SK-N-MC (cell line): ENCODE measurements at regions not wholly inside any gene's neighbourhood (a gene's known extent, or its start where the extent isn't known, plus 50 kb on each side); places are given as distances from the start of the nearest gene placed in this dataset.
"Not testable (repeated sequence)": the region's sequence is repeated elsewhere in the genome, so short reads cannot be mapped to it uniquely, and the experiment has no call there.

Experiments used
- EZH2 ChIP-seq: fragments of 200-600 bp; sonication (generic); IDR thresholded peaks from one replicate; pipeline ENCODE4 v1.6.1; 2017; ENCODE audit warnings: antibody characterized with exemption
- POLR2AphosphoS5 ChIP-seq: IDR thresholded peaks from 2 replicates; pipeline ENCODE4 v1.6.1; 2012; ENCODE audit warnings: mild to moderate bottlenecking, low read depth, low read length, borderline replicate concordance

- not testable (repeated sequence) for TF ChIP-seq POLR2AphosphoS5, EZH2
These were observed 114.7 kb downstream of the RPLP1 start for GRCh38 chr15:69567238-69567760.
